ENCODE measurements at regions not wholly inside any gene's neighbourhood (a gene's known extent, or its start where the extent isn't known, plus 50 kb on each side); places are given as distances from the start of the nearest gene placed in this dataset.

DNA sequence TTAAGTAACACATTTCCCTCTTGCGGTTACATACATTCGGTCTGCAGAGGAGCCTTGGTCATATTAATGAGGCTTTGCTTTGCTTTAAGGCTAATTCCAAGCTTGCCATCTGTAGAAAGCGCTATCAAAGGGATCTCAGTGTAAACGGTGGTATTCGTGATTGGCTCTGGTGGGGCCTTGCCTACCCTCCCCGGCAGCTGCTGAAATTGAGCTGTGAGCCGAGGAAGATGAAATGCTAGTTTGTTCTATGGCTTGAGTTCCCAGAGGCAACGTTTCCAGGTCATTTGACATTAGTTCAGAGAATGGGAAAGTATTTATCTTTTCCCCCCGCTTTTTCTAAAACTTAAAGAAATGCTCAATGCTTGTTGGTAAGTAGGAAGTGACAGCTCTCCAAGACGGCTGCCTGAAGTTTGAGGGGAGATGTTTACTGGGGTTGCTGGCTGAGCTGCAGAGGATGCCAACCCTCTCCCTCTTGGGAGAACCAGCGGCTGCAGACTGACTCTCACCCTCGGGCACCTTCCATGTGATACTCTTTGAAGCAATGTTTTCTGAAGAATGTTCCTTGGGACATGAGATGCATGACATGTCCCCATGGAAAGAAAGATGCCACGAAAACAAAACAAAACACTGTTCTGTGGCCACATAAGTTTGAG, 458.7 kb upstream of the EEF2KMT start:
- Histone ChIP-seq H3K4me3 (no peak overlapping the region), H3K4me1 (no peaks in the 10 kb centered on the region), H3K9me3 (peaks cover 0 to 33% (median 9%) of the 10 kb centered on the region in 8 donors), H3K27me3 (replicated peaks in 1 of 7) (no peaks in the 10 kb centered on the region), H3K27ac (no peak overlapping the region), H3K36me3 (no peaks in the 10 kb centered on the region)
- no peak for DNase-seq
- intact Hi-C loops (cut with DNase I; ENCODE audit: low total_unique reads): no loop called here
- TF ChIP-seq POLR2A (IDR thresholded peaks at IDR 0.05) (no peak), POLR2AphosphoS5 (IDR thresholded peaks at IDR 0.05) (no peak)
- TF ChIP-seq, protein P1, sequence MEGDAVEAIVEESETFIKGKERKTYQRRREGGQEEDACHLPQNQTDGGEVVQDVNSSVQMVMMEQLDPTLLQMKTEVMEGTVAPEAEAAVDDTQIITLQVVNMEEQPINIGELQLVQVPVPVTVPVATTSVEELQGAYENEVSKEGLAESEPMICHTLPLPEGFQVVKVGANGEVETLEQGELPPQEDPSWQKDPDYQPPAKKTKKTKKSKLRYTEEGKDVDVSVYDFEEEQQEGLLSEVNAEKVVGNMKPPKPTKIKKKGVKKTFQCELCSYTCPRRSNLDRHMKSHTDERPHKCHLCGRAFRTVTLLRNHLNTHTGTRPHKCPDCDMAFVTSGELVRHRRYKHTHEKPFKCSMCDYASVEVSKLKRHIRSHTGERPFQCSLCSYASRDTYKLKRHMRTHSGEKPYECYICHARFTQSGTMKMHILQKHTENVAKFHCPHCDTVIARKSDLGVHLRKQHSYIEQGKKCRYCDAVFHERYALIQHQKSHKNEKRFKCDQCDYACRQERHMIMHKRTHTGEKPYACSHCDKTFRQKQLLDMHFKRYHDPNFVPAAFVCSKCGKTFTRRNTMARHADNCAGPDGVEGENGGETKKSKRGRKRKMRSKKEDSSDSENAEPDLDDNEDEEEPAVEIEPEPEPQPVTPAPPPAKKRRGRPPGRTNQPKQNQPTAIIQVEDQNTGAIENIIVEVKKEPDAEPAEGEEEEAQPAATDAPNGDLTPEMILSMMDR (IDR thresholded peaks at IDR 0.05 in 8 of 11, conservative IDR thresholded peaks at IDR 0.05 in 3 of 11): no peak
- 73 to 78% (median 75%) methylated on average over 13 of the region's 13 CpGs for WGBS, 5 donors

DNA sequence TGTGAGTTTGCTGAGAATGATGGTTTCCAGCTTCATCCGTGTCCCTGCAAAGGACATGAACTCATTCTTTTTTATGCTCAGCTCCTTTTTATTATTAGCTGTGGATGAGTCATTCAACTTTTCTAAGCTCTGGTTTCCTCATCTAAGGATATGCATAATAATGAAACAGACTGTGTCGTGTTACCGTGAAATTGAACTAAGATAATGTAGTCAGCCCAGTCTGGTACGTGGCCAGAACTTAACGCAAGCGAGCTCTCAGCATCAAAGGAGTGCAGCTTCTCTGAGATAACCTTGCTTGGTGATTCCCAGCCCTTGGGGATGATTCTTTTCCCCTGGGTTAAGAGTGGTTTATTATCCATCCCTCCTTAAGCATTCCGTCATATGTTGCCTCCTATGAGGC, 454.3 kb upstream of the EEF2KMT start:
- no peaks in the 10 kb centered on the region for H3K27me3 ChIP-seq (replicated peaks in 1 of 7)
- no peak for DNase-seq
- H3K4me1 ChIP-seq: no peaks in the 10 kb centered on the region
- 71 to 82% (median 72%) methylated on average over 7 of the region's 7 CpGs for WGBS, 5 donors
- H3K36me3 ChIP-seq: no peaks in the 10 kb centered on the region
- TF ChIP-seq POLR2AphosphoS5 (IDR thresholded peaks at IDR 0.05) (no peak), POLR2A (IDR thresholded peaks at IDR 0.05) (no peak)
- TF ChIP-seq, protein P1 (IDR thresholded peaks at IDR 0.05 in 8 of 11, conservative IDR thresholded peaks at IDR 0.05 in 3 of 11): no peak
- no peak overlapping the region for H3K4me3 ChIP-seq
- intact Hi-C loops (cut with DNase I; ENCODE audit: low total_unique reads): no loop called here
- peaks cover 0 to 13% (median 2%) of the 10 kb centered on the region in 8 donors for H3K9me3 ChIP-seq
- no peak overlapping the region for H3K27ac ChIP-seq

DNA sequence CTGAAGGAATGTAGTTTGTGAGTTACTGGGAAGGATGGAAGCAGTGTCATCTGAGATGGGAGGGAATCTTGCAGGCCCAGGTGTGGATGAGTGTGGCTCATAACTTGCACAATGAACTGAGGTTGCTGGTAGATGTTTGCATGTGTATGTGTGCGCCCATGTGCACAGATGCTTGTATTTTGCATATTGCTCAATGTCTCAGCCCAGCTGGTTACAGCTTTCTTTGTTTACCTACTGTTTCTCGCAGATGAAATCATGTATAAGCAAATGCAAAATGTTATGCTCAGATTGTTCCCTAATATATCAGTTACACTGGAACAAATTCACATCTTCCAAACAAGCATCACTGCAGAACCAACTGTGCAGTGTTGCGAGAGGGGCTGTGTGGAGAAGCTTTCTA, 452.2 kb upstream of the EEF2KMT start:
- 82 to 93% (median 82%) methylated on average over 3 of the region's 3 CpGs for WGBS, 5 donors
- DNase-seq: no peak
- intact Hi-C loops (cut with DNase I; ENCODE audit: low total_unique reads): no loop called here

DNA sequence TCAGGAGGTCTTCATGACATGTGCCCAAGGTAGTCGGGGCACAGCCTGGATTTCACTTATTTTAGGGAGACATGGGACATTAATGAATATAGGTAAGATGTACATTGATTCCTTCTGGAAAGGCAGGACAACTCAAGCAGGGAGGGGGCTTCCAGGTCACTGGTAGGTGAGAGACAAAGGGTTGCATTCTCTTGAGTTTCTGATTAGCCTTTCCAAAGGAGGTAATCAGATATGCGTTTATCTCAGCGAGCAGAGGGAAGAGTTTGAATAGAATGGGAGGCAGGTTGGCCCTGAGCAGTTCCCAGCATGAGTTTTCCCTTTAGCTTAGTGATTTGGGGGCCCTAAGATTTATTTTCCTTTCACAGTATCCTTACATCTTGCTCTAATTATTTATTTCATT, 443.8 kb upstream of the EEF2KMT start:
- intact Hi-C loops (cut with DNase I; ENCODE audit: low total_unique reads): no loop called here
- Histone ChIP-seq H3K9me3 (peaks cover 0 to 17% (median 4%) of the 10 kb centered on the region in 8 donors), H3K36me3 (no peaks in the 10 kb centered on the region), H3K27ac (no peak overlapping the region), H3K27me3 (replicated peaks in 1 of 7) (peaks cover 0 to 8% (median 0%) of the 10 kb centered on the region in 7 donors), H3K4me3 (no peak overlapping the region), H3K4me1 (no peaks in the 10 kb centered on the region)
- 36 to 56% (median 50%) methylated on average over 3 of the region's 3 CpGs for WGBS, 5 donors
- no peak for TF ChIP-seq POLR2AphosphoS5 (IDR thresholded peaks at IDR 0.05)
- TF ChIP-seq POLR2A (IDR thresholded peaks at IDR 0.05): no peak
- TF ChIP-seq, protein P1 (IDR thresholded peaks at IDR 0.05 in 8 of 11, conservative IDR thresholded peaks at IDR 0.05 in 3 of 11): no peak
- DNase-seq: no peak

More for the DNA sequence above, 452.2 kb upstream of the EEF2KMT start:
- Histone ChIP-seq H3K27ac (no peak overlapping the region), H3K4me3 (no peak overlapping the region), H3K4me1 (no peaks in the 10 kb centered on the region), H3K36me3 (no peaks in the 10 kb centered on the region), H3K9me3 (peaks cover 0 to 13% (median 4%) of the 10 kb centered on the region in 8 donors), H3K27me3 (replicated peaks in 1 of 7) (no peaks in the 10 kb centered on the region)
- TF ChIP-seq POLR2AphosphoS5 (IDR thresholded peaks at IDR 0.05) (no peak), POLR2A (IDR thresholded peaks at IDR 0.05) (no peak)
- TF ChIP-seq, protein P1 (IDR thresholded peaks at IDR 0.05 in 8 of 11, conservative IDR thresholded peaks at IDR 0.05 in 3 of 11): no peak
